ENCODE measurements at regions not wholly inside any gene's neighbourhood (a gene's known extent, or its start where the extent isn't known, plus 50 kb on each side); places are given as distances from the start of the nearest gene placed in this dataset.

- H3K36me3 ChIP-seq: no peaks in the 10 kb centered on the region
- H3K4me3 ChIP-seq: no peak overlapping the region
- no peak for ATAC-seq
- intact Hi-C loops (cut with DNase I): no loop called here
- 77 to 82% (median 79%) methylated on average over 3 of the region's 3 CpGs for WGBS, 4 donors
- no peak for TF ChIP-seq CTCF (IDR thresholded peaks at IDR 0.05)
- no peaks in the 10 kb centered on the region for H3K27me3 ChIP-seq
- H3K4me1 ChIP-seq: peaks cover 0 to 11% (median 0%) of the 10 kb centered on the region in 12 donors
- no peak overlapping the region for H3K27ac ChIP-seq
- no peaks in the 10 kb centered on the region for H3K9me3 ChIP-seq
- no peak for DNase-seq
Measured at GRCh38 chr2:212901604-212902275, 249.7 kb downstream of the IKZF2 start.

GRCh38 chr2:212900715-212901114 is 250.7 kb downstream of the IKZF2 start:
- intact Hi-C loops (cut with DNase I): no loop called here
- Histone ChIP-seq H3K4me1 (peaks cover 0 to 11% (median 0%) of the 10 kb centered on the region in 12 donors), H3K27me3 (no peaks in the 10 kb centered on the region), H3K36me3 (no peaks in the 10 kb centered on the region), H3K9me3 (no peaks in the 10 kb centered on the region), H3K4me3 (no peak overlapping the region), H3K27ac (no peak overlapping the region)
- WGBS, 4 donors: 42 to 65% (median 53%) methylated on average over 1 of the region's 1 CpG
- DNase-seq (no peak), ATAC-seq (no peak)
- TF ChIP-seq POLR2A (IDR thresholded peaks at IDR 0.05) (no peak), CTCF (IDR thresholded peaks at IDR 0.05) (no peak)

GRCh38 chr2:212898011-212898410 is 253.4 kb downstream of the IKZF2 start:
- Histone ChIP-seq H3K4me1 (peaks cover 0 to 11% (median 0%) of the 10 kb centered on the region in 12 donors), H3K27me3 (no peaks in the 10 kb centered on the region), H3K4me3 (no peak overlapping the region), H3K27ac (no peak overlapping the region), H3K9me3 (no peaks in the 10 kb centered on the region), H3K36me3 (no peaks in the 10 kb centered on the region)
- ATAC-seq: no peak
- no peak for TF ChIP-seq POLR2A (IDR thresholded peaks at IDR 0.05)
- TF ChIP-seq CTCF (IDR thresholded peaks at IDR 0.05): no peak
- intact Hi-C loops (cut with DNase I): loop anchor here in 3 of 10 donors (10.0 kb wide), 2 partner anchors 123 to 213 kb away; no protein-coding TSS in a partner anchor
- no peak for DNase-seq
- WGBS, 4 donors: 72 to 82% (median 76%) methylated on average over 3 of the region's 3 CpGs

GRCh38 chr2:212897296-212897695 is 254.1 kb downstream of the IKZF2 start:
- 78 to 84% (median 79%) methylated on average over 1 of the region's 1 CpG for WGBS, 4 donors
- intact Hi-C loops (cut with DNase I): loop anchor here in 3 of 10 donors (10.0 kb wide), 2 partner anchors 122 to 212 kb away; no protein-coding TSS in a partner anchor

More at GRCh38 chr2:212897296-212897695, 254.1 kb downstream of the IKZF2 start:
- DNase-seq (no peak), ATAC-seq (no peak)
- peaks cover 0 to 11% (median 0%) of the 10 kb centered on the region in 12 donors for H3K4me1 ChIP-seq
- no peak overlapping the region for H3K4me3 ChIP-seq
- no peak overlapping the region for H3K27ac ChIP-seq
- H3K9me3 ChIP-seq: no peaks in the 10 kb centered on the region
- TF ChIP-seq POLR2A (IDR thresholded peaks at IDR 0.05) (no peak), CTCF (IDR thresholded peaks at IDR 0.05) (no peak)
- H3K27me3 ChIP-seq: no peaks in the 10 kb centered on the region
- no peaks in the 10 kb centered on the region for H3K36me3 ChIP-seq
